ENCODE measurements at regions not wholly inside any gene's neighbourhood (a gene's known extent, or its start where the extent isn't known, plus 50 kb on each side); places are given as distances from the start of the nearest gene placed in this dataset.
"Not testable (repeated sequence)": the region's sequence is repeated elsewhere in the genome, so short reads cannot be mapped to it uniquely, and the experiment has no call there.

DNA sequence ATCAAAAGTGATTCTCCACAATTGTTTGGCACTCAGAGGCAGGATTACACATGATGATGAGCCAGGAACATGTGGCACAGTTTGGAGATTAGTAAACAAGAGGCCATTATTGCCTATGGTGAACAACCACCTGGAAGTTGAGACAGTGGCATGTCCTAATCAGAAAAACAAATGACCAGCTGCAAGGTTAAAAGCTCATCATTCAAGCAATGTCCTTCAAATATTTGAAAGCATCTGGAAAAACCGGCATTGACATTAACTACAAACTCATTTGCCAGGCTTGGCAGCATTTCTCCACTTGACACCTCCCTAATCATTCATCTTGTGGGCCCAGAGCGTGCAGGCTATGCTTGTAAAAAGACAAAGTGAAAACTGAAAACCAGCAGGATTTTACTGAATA lies 80.6 kb upstream of the MEGF10 start:
- no peak for DNase-seq (ENCODE audit: low read depth in 4 of 4, low spot score in 3 of 4)

DNA sequence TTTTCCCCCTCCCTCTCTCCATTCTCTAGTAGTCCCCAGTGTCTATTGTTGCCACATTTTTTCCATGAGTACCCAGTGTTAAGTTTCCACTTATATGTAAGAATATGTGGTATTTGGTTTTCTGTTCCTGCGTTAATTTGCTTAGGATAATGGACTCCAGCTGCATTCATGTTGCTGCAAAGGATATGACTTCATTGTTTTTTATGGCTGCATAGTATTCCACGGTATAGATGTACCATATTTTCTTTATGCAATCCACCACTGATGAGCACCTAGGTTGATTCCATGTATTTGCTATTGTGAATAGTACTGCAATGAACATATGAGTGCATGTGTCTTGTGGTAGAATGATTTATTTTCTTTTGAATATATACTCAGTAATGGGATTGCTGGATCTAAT lies 77.4 kb upstream of the MEGF10 start:
- DNase-seq (ENCODE audit: low read depth in 4 of 4, low spot score in 3 of 4): no peak

GRCh38 chr5:127216143-127216542 lies 74.5 kb upstream of the MEGF10 start:
- DNase-seq (ENCODE audit: low read depth in 4 of 4, low spot score in 3 of 4): no peak

GRCh38 chr5:127216898-127217675 lies 73.5 kb upstream of the MEGF10 start:
- no peak for DNase-seq (ENCODE audit: low read depth in 4 of 4, low spot score in 3 of 4)

GRCh38 chr5:127221936-127222335 lies 68.7 kb upstream of the MEGF10 start:
- not testable (repeated sequence) for DNase-seq (ENCODE audit: low read depth in 4 of 4, low spot score in 3 of 4)

DNA sequence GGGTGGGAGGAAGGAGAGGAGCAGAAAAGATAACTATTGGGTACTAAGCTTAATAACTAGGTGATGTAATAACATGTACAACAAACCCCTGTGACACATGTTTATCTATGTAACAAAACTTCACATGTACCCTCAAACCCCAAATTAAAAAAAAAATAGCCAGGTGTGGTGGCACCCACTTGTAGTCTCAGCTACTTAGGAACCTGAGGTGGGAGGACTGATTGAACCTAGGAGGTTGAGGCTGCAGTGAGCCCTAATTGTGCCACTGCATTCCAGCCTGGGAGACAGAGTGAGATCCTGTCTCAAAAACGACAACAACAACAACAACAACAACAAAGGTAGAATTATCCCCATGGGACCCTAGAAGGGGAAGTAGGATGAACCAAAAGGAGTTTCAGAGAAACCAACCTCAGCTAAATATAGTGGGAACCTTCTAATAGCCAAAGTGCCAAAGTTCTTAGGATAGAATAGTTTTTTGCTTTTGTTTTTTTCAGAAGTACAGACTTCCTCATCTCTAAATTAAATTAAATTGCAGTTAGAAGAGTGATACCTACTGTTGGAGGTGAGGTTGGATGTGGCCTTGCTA lies 67.9 kb upstream of the MEGF10 start:
- not testable (repeated sequence) for DNase-seq (ENCODE audit: low read depth in 4 of 4, low spot score in 3 of 4)

DNA sequence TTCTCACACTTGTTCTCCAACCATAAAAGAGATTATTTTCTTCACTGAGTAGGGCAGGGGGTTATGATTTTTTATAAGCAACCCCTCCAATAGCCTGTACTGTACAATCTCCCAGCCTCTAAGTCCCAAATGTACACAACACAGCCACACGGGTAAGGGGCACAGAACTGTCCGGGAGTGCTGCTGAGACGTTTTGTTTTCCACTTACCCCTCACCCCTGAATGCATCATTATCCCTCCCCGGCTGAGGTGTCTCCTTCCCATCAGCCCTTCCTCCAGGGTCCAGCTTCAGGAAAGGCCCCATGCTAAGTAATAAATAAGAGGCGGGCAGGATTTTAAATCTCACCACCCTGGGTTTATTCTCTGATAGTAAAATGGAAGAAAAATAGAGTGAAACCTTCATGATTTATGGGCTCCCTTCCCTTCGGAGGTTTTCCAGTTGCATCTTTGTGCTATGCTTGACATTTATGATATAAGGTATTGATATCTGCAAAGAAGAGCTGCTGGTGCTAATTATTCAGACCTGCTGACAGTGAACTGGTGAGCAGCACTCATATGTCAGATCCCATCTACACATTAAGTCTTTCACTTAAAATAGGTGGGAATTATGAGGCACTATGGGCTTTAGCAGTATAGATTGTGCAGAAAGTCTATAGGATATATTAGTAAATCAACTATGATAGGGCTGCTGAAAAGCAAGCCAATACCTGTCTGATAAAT lies 67.2 kb upstream of the MEGF10 start:
- no peak for DNase-seq (ENCODE audit: low read depth in 4 of 4, low spot score in 3 of 4)

GRCh38 chr5:127227881-127228280 lies 62.7 kb upstream of the MEGF10 start:
- DNase-seq (ENCODE audit: low read depth in 4 of 4, low spot score in 3 of 4): no peak

DNA sequence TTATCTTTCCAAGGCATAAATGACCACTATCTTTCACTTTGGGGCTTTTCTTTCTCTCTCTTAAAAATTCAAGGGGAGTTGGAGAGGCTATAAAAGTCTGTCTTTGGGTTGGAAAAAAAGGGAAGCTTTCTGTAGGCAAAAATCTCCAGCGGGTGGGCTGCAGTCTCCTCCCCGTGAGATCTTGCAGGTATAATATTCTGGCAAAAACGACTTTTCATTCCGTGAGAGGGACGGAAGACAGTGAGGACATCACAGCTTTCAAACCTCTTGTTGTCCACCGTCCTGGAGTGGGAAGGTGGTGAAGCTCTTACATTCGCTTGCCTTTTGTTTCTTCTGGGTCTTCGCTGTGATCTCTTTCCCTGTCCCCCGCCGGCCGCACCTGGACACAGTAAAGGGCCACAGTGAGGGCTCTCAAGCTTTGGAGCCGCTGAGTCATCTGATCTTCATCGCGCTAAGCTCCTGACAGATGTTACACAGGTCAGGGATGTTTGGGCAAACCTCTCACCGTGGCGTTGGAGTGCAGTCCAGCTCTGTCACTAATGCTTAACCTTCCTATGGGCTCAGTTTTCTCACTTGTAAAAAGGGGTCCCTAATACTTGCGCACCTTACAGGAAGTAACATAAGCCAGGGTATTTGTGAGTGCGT lies 61.9 kb upstream of the MEGF10 start:
- DNase-seq (ENCODE audit: low read depth in 4 of 4, low spot score in 3 of 4): peak in 1 of 4 donors; percentile 6

DNA sequence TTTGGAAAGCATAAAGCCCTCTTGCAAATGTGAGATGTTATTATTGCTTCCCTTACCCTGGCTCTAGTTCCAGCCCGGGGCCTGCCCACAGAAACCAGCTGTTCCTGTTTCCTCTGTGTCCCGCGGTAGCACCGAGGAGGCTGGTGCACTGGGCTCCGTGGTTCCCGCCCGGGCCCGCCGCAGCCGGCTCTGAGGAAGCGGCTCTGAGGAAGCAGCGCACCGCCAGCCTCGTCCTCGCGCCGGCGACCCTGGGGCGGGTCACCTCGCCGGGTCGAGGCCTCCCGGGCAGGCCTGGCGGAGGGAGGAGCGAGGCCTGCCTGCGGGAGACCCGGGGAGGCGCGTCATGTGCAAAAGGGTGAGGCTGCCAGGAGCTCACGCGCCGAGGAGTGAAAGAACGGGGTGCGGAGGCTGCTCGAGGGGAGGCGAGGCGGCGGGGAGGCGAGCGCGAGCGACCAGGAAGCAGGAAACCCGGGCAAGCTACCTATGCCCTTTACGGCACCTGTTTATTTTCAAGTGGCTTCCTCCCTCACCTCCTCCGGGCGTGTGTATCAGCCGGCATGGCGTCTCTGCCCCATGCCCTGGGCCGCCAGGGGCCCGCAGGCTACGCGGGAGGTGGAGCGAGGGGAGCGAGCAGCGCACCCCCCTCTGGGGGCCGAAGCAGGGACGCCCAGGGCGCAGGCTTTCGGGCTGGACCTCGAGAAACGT lies 61.3 kb upstream of the MEGF10 start:
- peak in 3 of 4 donors; percentile 11 to 14 (median 12) for DNase-seq (ENCODE audit: low read depth in 4 of 4, low spot score in 3 of 4)

DNA sequence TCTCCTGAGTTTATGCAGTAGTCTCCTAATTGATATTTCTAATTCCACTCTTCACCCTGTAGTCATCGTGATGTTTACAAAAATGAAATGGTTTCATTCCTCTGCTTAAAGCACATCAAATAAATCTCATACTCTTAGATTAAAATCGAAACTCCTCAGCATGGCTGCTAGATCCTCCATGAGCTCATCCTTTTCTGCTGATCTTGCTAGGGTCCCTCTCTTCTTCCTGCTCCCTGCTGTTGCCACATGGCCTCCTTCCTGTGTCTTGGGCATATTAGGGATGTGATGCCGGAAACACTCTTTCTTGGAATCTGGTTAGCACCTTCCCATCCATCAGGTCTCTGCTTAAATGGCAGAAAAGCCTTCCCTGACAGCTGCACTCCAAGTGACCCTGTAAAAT lies 59.5 kb upstream of the MEGF10 start:
- no peak for DNase-seq (ENCODE audit: low read depth in 4 of 4, low spot score in 3 of 4)

GRCh38 chr5:127233590-127233989 lies 57.0 kb upstream of the MEGF10 start:
- no peak for DNase-seq (ENCODE audit: low read depth in 4 of 4, low spot score in 3 of 4)

- DNase-seq (ENCODE audit: low read depth in 4 of 4, low spot score in 3 of 4): no peak
These were observed 55.5 kb upstream of the MEGF10 start for GRCh38 chr5:127235136-127235535.

DNA sequence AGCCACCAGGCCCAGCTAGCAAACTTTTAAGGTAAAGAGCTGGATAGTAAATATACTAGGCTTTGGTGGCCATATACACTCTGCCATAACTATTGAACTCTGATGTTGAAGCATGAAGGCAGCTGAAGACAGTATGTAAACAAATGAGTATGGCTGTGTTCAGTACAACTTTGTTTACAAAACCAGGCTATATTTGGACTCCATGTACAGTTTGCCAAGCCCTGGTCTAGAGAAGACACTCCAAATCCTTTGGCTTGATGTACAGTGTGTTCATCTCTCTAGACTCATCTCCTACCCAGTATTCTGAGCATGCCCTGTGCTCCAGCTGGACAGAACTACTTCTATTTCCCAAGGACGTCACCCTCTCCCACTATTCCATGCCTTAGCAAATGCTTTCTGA lies 54.3 kb upstream of the MEGF10 start:
- DNase-seq (ENCODE audit: low read depth in 4 of 4, low spot score in 3 of 4): no peak

Measured in left renal pelvis (tissue), 4 donors.